ENCODE measurements at regions not wholly inside any gene's neighbourhood (a gene's known extent, or its start where the extent isn't known, plus 50 kb on each side); places are given as distances from the start of the nearest gene placed in this dataset.

GRCh38 chr14:30303350-30303749 lies 255.6 kb upstream of the G2E3 start:
- no peak overlapping the region for H3K4me3 ChIP-seq (ENCODE audit: low read length)
- TF ChIP-seq CTCF (IDR thresholded peaks at IDR 0.05; ENCODE audit: insufficient read depth, low read depth, low read length, missing control alignments): no peak
- DNase-seq (ENCODE audit: low read depth): no peak

DNA sequence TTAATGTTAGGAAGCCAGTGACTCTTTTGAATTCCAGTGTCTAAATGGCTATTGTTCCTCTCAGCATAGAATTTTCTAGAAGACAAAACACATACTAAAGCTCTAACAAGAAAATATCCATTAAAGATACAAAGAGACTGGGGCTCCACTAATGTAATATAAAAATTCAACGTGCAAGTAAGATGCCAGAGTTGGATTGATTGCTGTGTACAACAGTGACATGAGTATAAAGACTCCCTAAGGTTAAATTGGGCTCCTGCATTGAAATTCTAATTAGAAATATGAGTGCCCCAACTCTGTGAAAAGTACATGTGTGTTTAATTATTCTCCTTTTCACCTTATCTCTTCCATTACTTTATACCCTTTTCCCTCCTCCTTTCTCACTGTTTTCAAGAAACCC lies 253.6 kb upstream of the G2E3 start:
- TF ChIP-seq CTCF (IDR thresholded peaks at IDR 0.05; ENCODE audit: insufficient read depth, low read depth, low read length, missing control alignments): no peak
- DNase-seq (ENCODE audit: low read depth): no peak
- H3K4me3 ChIP-seq (ENCODE audit: low read length): no peak overlapping the region

GRCh38 chr14:30309405-30309804 lies 249.6 kb upstream of the G2E3 start:
- no peak for DNase-seq (ENCODE audit: low read depth)
- no peak overlapping the region for H3K4me3 ChIP-seq (ENCODE audit: low read length)
- TF ChIP-seq CTCF (IDR thresholded peaks at IDR 0.05; ENCODE audit: insufficient read depth, low read depth, low read length, missing control alignments): no peak

- no peak overlapping the region for H3K4me3 ChIP-seq (ENCODE audit: low read length)
- no peak for TF ChIP-seq CTCF (IDR thresholded peaks at IDR 0.05; ENCODE audit: insufficient read depth, low read depth, low read length, missing control alignments)
- DNase-seq (ENCODE audit: low read depth): no peak
Measured at GRCh38 chr14:30312214-30312613, 246.7 kb upstream of the G2E3 start.

DNA sequence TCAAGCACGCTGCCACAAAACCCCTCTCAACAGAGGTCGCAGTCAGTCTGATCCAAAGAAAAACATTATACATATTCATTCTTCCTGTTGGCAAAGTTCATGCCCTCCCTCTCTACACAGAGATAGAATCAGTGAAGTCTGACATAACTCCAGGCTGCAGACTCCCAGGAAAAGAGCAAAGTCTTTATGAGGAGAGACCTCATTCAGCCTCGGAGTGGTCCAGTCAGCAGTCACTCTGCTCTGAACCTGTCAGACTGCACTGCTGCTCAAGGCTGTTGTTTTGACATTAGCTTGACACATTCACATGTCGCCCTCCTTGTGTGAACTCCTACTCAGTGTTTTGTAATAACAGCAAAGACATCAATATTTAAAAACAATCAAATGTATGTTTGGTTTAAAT lies 241.2 kb upstream of the G2E3 start:
- no peak overlapping the region for H3K4me3 ChIP-seq (ENCODE audit: low read length)
- no peak for DNase-seq (ENCODE audit: low read depth)
- no peak for TF ChIP-seq CTCF (IDR thresholded peaks at IDR 0.05; ENCODE audit: insufficient read depth, low read depth, low read length, missing control alignments)

- DNase-seq (ENCODE audit: low read depth): no peak
Measured at GRCh38 chr14:30322819-30323218, 236.1 kb upstream of the G2E3 start.

More at GRCh38 chr14:30322819-30323218, 236.1 kb upstream of the G2E3 start:
- H3K4me3 ChIP-seq (ENCODE audit: low read length): no peak overlapping the region
- TF ChIP-seq CTCF (IDR thresholded peaks at IDR 0.05; ENCODE audit: insufficient read depth, low read depth, low read length, missing control alignments): no peak
